HEK293 (cell line): ENCODE measurements at regions not wholly inside any gene's neighbourhood (a gene's known extent, or its start where the extent isn't known, plus 50 kb on each side); places are given as distances from the start of the nearest gene placed in this dataset.

Source experiments
- CTCF ChIA-PET: fragments of 350-600 bp; formaldehyde crosslinking; extraction: SDS; loops from one replicate; lab custom pipeline; 2021; ENCODE audit warnings: antibody characterized with exemption; lab: Yijun Ruan, JAX
- POLR2A ChIA-PET: fragments of 300-600 bp; formaldehyde crosslinking; extraction: SDS; loops from one replicate; lab custom pipeline; 2020; ENCODE audit warnings: antibody characterized with exemption, inconsistent platforms; lab: Yijun Ruan, JAX
- H3K27ac ChIP-seq: fragments of 200-500 bp; sonication (Bioruptor generic); 2 replicates; pipeline ENCODE4 v1.5.1; 2014; ENCODE audit warnings: low read depth, low read length, control low read depth, inconsistent platforms; ENCODE audit errors: extremely low read depth
- H3K36me3 ChIP-seq, 2 experiments: fragments of 200-500 bp in 1 of 2; sonication (Bioruptor generic) in 1 of 2; 1 replicate in 1 of 2; 2 replicates in 1 of 2; pipeline ENCODE4 v1.5.1; 2014 to 2017; ENCODE audit warnings: inconsistent platforms in 2 of 2, low read length in 2 of 2; ENCODE audit not compliant: control insufficient read depth in 2 of 2, insufficient read depth in 1 of 2
- H3K4me1 ChIP-seq: fragments of 200-500 bp; sonication (Bioruptor generic); 2 replicates; pipeline ENCODE4 v1.5.1; 2014; ENCODE audit warnings: mild to moderate bottlenecking, low read length, inconsistent platforms; ENCODE audit not compliant: control insufficient read depth, insufficient read depth
- H3K4me3 ChIP-seq: 2 replicates; pipeline ENCODE4 v1.5.1; 2011; ENCODE audit warnings: low read depth, mild to moderate bottlenecking, control low read depth, low read length, moderate library complexity
- H3K9me3 ChIP-seq: fragments of 200-500 bp; sonication (Bioruptor generic); 2 replicates; pipeline ENCODE4 v1.5.1; 2014; ENCODE audit warnings: low read depth, low read length, inconsistent platforms; ENCODE audit not compliant: control insufficient read depth, insufficient read depth
- BCL11B ChIP-seq: fragments of 450-650 bp; formaldehyde crosslinking; IDR thresholded peaks from 2 replicates; pipeline ENCODE4 v1.5.1; 2016; ENCODE audit warnings: low read depth, missing biosample characterization, missing genetic modification characterization
- IKZF3 ChIP-seq: fragments of 450-650 bp; IDR thresholded peaks from 2 replicates; pipeline ENCODE4 v1.5.0; 2018; ENCODE audit warnings: missing biosample characterization, mild to moderate bottlenecking, missing genetic modification characterization, moderate library complexity
- KLF16 ChIP-seq: fragments of 450-650 bp; formaldehyde crosslinking; IDR thresholded peaks from 2 replicates; pipeline ENCODE4 v1.5.1; 2017; ENCODE audit warnings: missing biosample characterization, missing genetic modification characterization
- RBAK ChIP-seq: fragments of 450-650 bp; formaldehyde crosslinking; IDR thresholded peaks from 2 replicates; pipeline ENCODE4 v1.5.1; 2016; ENCODE audit warnings: missing biosample characterization, missing genetic modification characterization
- REPIN1 ChIP-seq: fragments of 450-650 bp; formaldehyde crosslinking; IDR thresholded peaks from 2 replicates; pipeline ENCODE4 v1.5.1; 2017; ENCODE audit warnings: missing biosample characterization, missing genetic modification characterization, low read depth
- ZBTB8A ChIP-seq: fragments of 450-650 bp; formaldehyde crosslinking; IDR thresholded peaks from 2 replicates; pipeline ENCODE4 v1.5.1; 2016; ENCODE audit warnings: missing biosample characterization, missing genetic modification characterization
- ZNF132 ChIP-seq: fragments of 450-650 bp; formaldehyde crosslinking; IDR thresholded peaks from 2 replicates; pipeline ENCODE4 v1.5.1; 2017; ENCODE audit warnings: missing biosample characterization, missing genetic modification characterization, borderline replicate concordance
- ZNF248 ChIP-seq: fragments of 450-650 bp; formaldehyde crosslinking; IDR thresholded peaks from 2 replicates; pipeline ENCODE4 v1.5.1; 2017; ENCODE audit warnings: missing biosample characterization, missing genetic modification characterization
- ZNF394 ChIP-seq: fragments of 450-650 bp; formaldehyde crosslinking; IDR thresholded peaks from 2 replicates; pipeline ENCODE4 v1.5.1; 2016; ENCODE audit warnings: missing biosample characterization, missing genetic modification characterization, mild to moderate bottlenecking, moderate library complexity, borderline replicate concordance
- ZNF426 ChIP-seq: fragments of 450-650 bp; formaldehyde crosslinking; IDR thresholded peaks from 2 replicates; pipeline ENCODE4 v1.5.1; 2017; ENCODE audit warnings: missing biosample characterization, missing genetic modification characterization, mild to moderate bottlenecking, inconsistent platforms, moderate library complexity
- ZNF473 ChIP-seq: fragments of 450-650 bp; formaldehyde crosslinking; IDR thresholded peaks from 2 replicates; pipeline ENCODE4 v1.5.1; 2017; ENCODE audit warnings: missing biosample characterization, missing genetic modification characterization
- ZNF548 ChIP-seq: fragments of 450-650 bp; formaldehyde crosslinking; IDR thresholded peaks from 2 replicates; pipeline ENCODE4 v1.5.1; 2016; ENCODE audit warnings: missing biosample characterization, missing genetic modification characterization
- ZNF558 ChIP-seq: fragments of 450-650 bp; formaldehyde crosslinking; IDR thresholded peaks from 2 replicates; pipeline ENCODE4 v1.5.1; 2016; ENCODE audit warnings: missing biosample characterization, missing genetic modification characterization
- ZNF610 ChIP-seq: fragments of 450-650 bp; formaldehyde crosslinking; IDR thresholded peaks from 2 replicates; pipeline ENCODE4 v1.5.1; 2016; ENCODE audit warnings: missing biosample characterization, missing genetic modification characterization, borderline replicate concordance
- ZNF626 ChIP-seq: fragments of 450-650 bp; sonication (Bioruptor Pico); formaldehyde crosslinking; IDR thresholded peaks from 2 replicates; pipeline ENCODE4 v1.5.1; 2018; ENCODE audit warnings: missing biosample characterization, missing genetic modification characterization, inconsistent platforms
- ZNF791 ChIP-seq: fragments of 450-650 bp; formaldehyde crosslinking; IDR thresholded peaks from 2 replicates; pipeline ENCODE4 v1.5.1; 2016; ENCODE audit warnings: missing biosample characterization, missing genetic modification characterization
- TF ChIP-seq, protein P1 (sequence below): fragments of 450-650 bp; formaldehyde crosslinking; IDR thresholded peaks from 2 replicates; pipeline ENCODE4 v1.5.1; 2016; ENCODE audit warnings: missing biosample characterization, missing genetic modification characterization
- TF ChIP-seq, protein P2 (sequence below): fragments of 450-650 bp; formaldehyde crosslinking; IDR thresholded peaks from 2 replicates; pipeline ENCODE4 v1.5.1; 2016; ENCODE audit warnings: missing biosample characterization, missing genetic modification characterization, borderline replicate concordance

DNA sequence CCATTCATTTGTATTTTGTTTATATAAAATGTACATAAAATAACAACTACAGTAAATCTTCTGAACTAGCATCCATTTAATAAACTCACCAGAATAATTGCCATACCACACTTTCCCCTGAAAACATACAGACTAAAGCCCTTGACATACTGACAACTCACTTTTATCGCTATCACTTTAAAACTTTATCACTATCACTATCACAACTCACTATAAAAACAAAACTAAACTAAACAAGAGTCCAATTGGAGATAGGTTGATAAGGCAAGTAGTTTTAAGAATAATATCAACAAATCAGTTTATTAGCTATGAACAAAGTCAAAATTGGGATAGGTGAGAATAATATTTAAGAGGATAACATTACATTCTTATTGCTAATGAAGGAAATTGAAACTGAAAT lies 108.9 kb downstream of the SLITRK6 start (continued):
- TF ChIP-seq ZNF132 (tag by site-specific recombination) = no peak
- TF ChIP-seq KLF16 (tag by site-specific recombination) = no peak
- no peak for TF ChIP-seq BCL11B (tag by site-specific recombination)
- TF ChIP-seq, protein P1, sequence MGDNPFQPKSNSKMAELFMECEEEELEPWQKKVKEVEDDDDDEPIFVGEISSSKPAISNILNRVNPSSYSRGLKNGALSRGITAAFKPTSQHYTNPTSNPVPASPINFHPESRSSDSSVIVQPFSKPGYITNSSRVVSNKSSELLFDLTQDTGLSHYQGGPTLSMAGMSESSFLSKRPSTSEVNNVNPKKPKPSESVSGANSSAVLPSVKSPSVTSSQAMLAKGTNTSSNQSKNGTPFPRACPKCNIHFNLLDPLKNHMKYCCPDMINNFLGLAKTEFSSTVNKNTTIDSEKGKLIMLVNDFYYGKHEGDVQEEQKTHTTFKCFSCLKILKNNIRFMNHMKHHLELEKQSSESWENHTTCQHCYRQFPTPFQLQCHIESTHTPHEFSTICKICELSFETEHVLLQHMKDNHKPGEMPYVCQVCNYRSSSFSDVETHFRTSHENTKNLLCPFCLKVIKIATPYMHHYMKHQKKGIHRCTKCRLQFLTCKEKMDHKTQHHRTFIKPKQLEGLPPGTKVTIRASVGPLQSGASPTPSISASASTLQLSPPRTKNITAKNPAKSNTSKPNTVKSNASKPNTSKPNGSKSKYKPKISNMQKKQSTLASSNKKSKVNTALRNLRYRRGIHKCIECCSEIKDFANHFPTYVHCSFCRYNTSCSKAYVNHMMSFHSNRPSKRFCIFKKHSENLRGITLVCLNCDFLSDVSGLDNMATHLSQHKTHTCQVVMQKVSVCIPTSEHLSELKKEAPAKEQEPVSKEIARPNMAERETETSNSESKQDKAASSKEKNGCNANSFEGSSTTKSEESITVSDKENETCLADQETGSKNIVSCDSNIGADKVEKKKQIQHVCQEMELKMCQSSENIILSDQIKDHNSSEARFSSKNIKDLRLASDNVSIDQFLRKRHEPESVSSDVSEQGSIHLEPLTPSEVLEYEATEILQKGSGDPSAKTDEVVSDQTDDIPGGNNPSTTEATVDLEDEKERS (tag by site-specific recombination) = no peak

DNA sequence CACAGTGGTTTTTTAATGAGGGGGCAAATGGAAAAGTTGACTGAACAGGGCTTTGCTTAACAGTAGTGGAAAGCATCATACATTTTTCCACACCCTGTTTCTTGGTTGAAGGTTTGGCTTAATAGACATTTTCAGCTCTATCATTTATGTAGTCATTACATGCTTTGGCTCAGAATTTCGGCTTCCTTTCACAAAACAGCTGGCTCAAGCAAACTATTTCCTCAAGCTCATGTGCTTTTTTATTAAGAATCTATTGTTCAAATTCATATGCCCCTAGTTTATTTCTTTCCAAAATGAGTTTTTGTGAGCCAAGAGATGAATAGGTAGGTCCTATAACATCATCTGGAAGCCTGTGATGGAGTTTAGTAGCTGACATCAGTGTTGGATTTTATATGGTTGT lies 113.8 kb downstream of the SLITRK6 start:
- Histone ChIP-seq H3K4me3 (no peak overlapping the region), H3K27ac (no peak overlapping the region), H3K4me1 (no peaks in the 10 kb centered on the region), H3K9me3 (no peaks in the 10 kb centered on the region), H3K36me3 (no peaks in the 10 kb centered on the region)
- TF ChIP-seq REPIN1 (tag by site-specific recombination) = no peak
- TF ChIP-seq ZBTB8A (tag by site-specific recombination) = no peak
- no peak for TF ChIP-seq ZNF394 (tag by site-specific recombination)
- TF ChIP-seq ZNF626 (tag by site-specific recombination) = no peak
- TF ChIP-seq IKZF3 (tag by site-specific recombination) = no peak
- TF ChIP-seq RBAK (tag by site-specific recombination) = no peak
- no peak for TF ChIP-seq ZNF248 (tag by site-specific recombination)
- TF ChIP-seq ZNF791 (tag by site-specific recombination) = no peak
- no peak for TF ChIP-seq ZNF558
- TF ChIP-seq ZNF473 (tag by site-specific recombination) = no peak
- TF ChIP-seq, protein P2, sequence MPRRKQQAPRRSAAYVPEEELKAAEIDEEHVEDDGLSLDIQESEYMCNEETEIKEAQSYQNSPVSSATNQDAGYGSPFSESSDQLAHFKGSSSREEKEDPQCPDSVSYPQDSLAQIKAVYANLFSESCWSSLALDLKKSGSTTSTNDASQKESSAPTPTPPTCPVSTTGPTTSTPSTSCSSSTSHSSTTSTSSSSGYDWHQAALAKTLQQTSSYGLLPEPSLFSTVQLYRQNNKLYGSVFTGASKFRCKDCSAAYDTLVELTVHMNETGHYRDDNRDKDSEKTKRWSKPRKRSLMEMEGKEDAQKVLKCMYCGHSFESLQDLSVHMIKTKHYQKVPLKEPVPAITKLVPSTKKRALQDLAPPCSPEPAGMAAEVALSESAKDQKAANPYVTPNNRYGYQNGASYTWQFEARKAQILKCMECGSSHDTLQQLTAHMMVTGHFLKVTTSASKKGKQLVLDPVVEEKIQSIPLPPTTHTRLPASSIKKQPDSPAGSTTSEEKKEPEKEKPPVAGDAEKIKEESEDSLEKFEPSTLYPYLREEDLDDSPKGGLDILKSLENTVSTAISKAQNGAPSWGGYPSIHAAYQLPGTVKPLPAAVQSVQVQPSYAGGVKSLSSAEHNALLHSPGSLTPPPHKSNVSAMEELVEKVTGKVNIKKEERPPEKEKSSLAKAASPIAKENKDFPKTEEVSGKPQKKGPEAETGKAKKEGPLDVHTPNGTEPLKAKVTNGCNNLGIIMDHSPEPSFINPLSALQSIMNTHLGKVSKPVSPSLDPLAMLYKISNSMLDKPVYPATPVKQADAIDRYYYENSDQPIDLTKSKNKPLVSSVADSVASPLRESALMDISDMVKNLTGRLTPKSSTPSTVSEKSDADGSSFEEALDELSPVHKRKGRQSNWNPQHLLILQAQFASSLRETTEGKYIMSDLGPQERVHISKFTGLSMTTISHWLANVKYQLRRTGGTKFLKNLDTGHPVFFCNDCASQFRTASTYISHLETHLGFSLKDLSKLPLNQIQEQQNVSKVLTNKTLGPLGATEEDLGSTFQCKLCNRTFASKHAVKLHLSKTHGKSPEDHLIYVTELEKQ (tag by site-specific recombination) = no peak
- no peak for TF ChIP-seq ZNF426 (tag by site-specific recombination)
- TF ChIP-seq, protein P1 (tag by site-specific recombination) = no peak
- TF ChIP-seq ZNF548 (tag by site-specific recombination) = no peak
- TF ChIP-seq ZNF610 (tag by site-specific recombination) = no peak
- ChIA-PET CTCF (no interaction called here), POLR2A (no interaction called here)
